ENCODE measurements at regions not wholly inside any gene's neighbourhood (a gene's known extent, or its start where the extent isn't known, plus 50 kb on each side); places are given as distances from the start of the nearest gene placed in this dataset.
"Not testable (repeated sequence)": the region's sequence is repeated elsewhere in the genome, so short reads cannot be mapped to it uniquely, and the experiment has no call there.

DNA sequence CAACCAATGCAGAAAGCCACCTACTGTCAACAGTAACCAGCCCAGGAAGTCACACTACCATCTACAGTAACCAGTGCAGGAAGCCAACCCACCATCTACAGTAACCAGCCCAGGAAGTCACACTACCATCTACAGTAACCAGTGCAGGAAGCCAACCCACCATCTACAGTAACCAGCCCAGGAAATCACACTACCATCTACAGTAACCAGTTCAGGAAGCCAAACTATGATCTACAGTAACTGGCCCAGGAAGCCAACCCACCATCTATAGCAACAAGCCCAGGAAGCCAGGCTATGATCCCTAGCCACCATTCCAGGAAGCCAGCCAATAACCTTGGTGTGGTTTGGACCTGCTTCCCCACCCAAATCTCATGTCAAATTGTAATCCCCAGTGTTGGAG lies 97.4 kb upstream of the APCDD1 start:
- not testable (repeated sequence) for TF ChIP-seq EZH2 (IDR thresholded peaks at IDR 0.05); POLR2AphosphoS5 (IDR thresholded peaks at IDR 0.05; ENCODE audit: borderline replicate concordance, low read depth, low read length)
